Vagina (tissue), 2 donors: ENCODE measurements at regions not wholly inside any gene's neighbourhood (a gene's known extent, or its start where the extent isn't known, plus 50 kb on each side); places are given as distances from the start of the nearest gene placed in this dataset.

Experiments
- CTCF ChIP-seq, 3 experiments: fragments of 450-650 bp in 2 of 3; fragments of 200-600 bp in 1 of 3; sonication (generic) in 1 of 3; IDR thresholded peaks; one replicate each; pipeline ENCODE4 v1.5.1; 2017 to 2019; ENCODE audit warnings: antibody characterized with exemption in 3 of 3, mild to moderate bottlenecking in 2 of 3, moderate library complexity in 2 of 3
- POLR2A ChIP-seq, 2 donors: fragments of 450-650 bp; IDR thresholded peaks; one replicate each; pipeline ENCODE4 v1.6.1; 2017; ENCODE audit warnings: antibody characterized with exemption in 2 of 2, mild to moderate bottlenecking in 2 of 2, moderate library complexity in 2 of 2
- POLR2AphosphoS5 ChIP-seq, 2 donors: sonication (generic); formaldehyde crosslinking; IDR thresholded peaks; one replicate each; pipeline ENCODE4 v1.9.0; 2017; ENCODE audit warnings: antibody characterized with exemption in 2 of 2, mild to moderate bottlenecking in 2 of 2, low read depth in 1 of 2; ENCODE audit not compliant: insufficient read depth in 1 of 2

DNA sequence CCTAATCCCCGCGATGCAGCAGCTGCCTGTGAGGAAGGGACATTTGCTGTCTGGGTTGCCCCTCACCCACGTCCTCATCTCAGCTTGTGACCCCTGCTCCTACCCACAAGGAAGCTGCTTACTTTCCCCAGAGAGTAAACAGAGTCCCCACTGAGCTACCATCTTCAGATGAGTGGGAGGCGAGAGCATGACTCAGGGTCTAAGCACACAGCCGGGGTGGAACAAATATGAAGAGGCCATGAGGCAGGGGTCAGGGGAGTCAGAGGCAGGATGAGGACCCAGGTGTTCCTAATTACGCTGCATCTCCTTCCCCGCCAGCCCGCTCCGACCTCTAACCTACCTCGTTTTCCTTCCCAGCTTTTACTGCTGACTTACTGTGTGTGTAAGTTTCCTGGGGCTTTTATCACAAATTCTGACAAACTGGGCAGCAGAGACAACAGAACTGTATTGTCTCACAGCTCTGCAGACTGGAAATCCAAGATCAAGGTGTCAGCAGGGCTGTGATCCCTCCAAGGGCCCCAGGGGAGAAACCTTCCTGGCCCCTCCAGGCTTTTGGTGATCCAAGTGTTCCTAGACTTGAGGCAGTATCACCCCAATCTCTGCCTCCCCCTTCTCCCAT lies 94.0 kb upstream of the DNAH5 start:
- no peak for TF ChIP-seq CTCF (IDR thresholded peaks at IDR 0.05)
- TF ChIP-seq POLR2A (IDR thresholded peaks at IDR 0.05) = no peak
- TF ChIP-seq POLR2AphosphoS5 (IDR thresholded peaks at IDR 0.05; ENCODE audit: insufficient read depth in 1 of 2, low read depth in 1 of 2) = no peak
